K562 (cell line): ENCODE measurements at regions not wholly inside any gene's neighbourhood (a gene's known extent, or its start where the extent isn't known, plus 50 kb on each side); places are given as distances from the start of the nearest gene placed in this dataset.

ENCODE experiments used
- ATAC-seq: fragments of 200-7000 bp; cut with Tn5 transposase; 3 replicates; pipeline ENCODE4 v1.9.1; 2020; ENCODE audit warnings: moderate library complexity
- BruUV-seq: library from RNA; stranded (reverse); fragments of 400-500 nt; replicated peaks from 2 replicates; lab custom pipeline; 2021; lab: Mats Ljungman, UMichigan
- CTCF ChIA-PET: fragments of 300-600 bp; formaldehyde crosslinking; extraction: SDS; loops from one replicate; lab custom pipeline; 2021; ENCODE audit warnings: low intra/inter-chr PET ratio; lab: Yijun Ruan, JAX
- POLR2A ChIA-PET: fragments of 300-600, 350-650 bp; sonication (Branson Sonifier 250); formaldehyde crosslinking; extraction: SDS; loops from one replicate; lab custom pipeline; 2021; ENCODE audit warnings: antibody characterized with exemption, inconsistent platforms; lab: Yijun Ruan, JAX
- DNase-seq, 4 experiments: peaks; one replicate each; pipeline versions ENCODE4 v3.0.0 to v3.0.0-alpha.2; 2011 to 2018; ENCODE audit warnings: low spot score in 3 of 4, mixed read lengths in 3 of 4; ENCODE audit errors: extremely low read depth in 1 of 4
- FAIRE-seq: peaks from 2 replicates; lab custom pipeline; 2011; peaks lifted over from hg19 to GRCh38; lab: Jason Lieb, UNC
- H2AFZ ChIP-seq: 2 replicates; pipeline ENCODE4 v1.6.0; 2011; ENCODE audit warnings: low read depth, low read length, control low read depth, inconsistent platforms
- H3K27ac ChIP-seq: fragments of 200-600 bp; 3 replicates; pipeline ENCODE4 v1.8.0; 2011; ENCODE audit warnings: low read depth, mild to moderate bottlenecking, control low read depth, inconsistent platforms, low read length, moderate library complexity, mixed read lengths; ENCODE audit errors: extremely low read depth
- H3K27me3 ChIP-seq, 2 experiments: fragments of 300-600 bp in 1 of 2; 2 replicates in 1 of 2; 3 replicates in 1 of 2; pipeline versions ENCODE4 v1.6.0 to v1.8.0; 2011; ENCODE audit warnings: inconsistent platforms in 2 of 2, low read length in 2 of 2, mild to moderate bottlenecking in 1 of 2, mixed read lengths in 1 of 2, moderate library complexity in 1 of 2; ENCODE audit not compliant: control insufficient read depth in 2 of 2, insufficient read depth in 2 of 2
- H3K36me3 ChIP-seq: fragments of 300-600 bp; 3 replicates; pipeline ENCODE4 v1.8.0; 2011; ENCODE audit warnings: mild to moderate bottlenecking, low read length, inconsistent platforms; ENCODE audit not compliant: control insufficient read depth, insufficient read depth
- H3K4me1 ChIP-seq, 2 experiments: fragments of 200-600 bp in 1 of 2; replicated peaks in 1 of 2; 2 replicates in 1 of 2; 3 replicates in 1 of 2; pipeline versions ENCODE4 v1.5.1 to v1.8.0; 2011; ENCODE audit warnings: inconsistent platforms in 2 of 2, low read length in 2 of 2, mild to moderate bottlenecking in 1 of 2, mixed read lengths in 1 of 2, moderate library complexity in 1 of 2; ENCODE audit not compliant: control insufficient read depth in 2 of 2, insufficient read depth in 2 of 2
- H3K4me2 ChIP-seq: 2 replicates; pipeline ENCODE4 v1.6.1; 2011; ENCODE audit warnings: low read length, control low read depth, inconsistent platforms, mixed read lengths; ENCODE audit not compliant: insufficient read depth
- H3K4me3 ChIP-seq: fragments of 200-600 bp; sonication (generic), shearing (Covaris generic); 2 replicates; pipeline ENCODE4 v1.5.1; 2016; ENCODE audit warnings: control low read depth, inconsistent platforms
- H3K79me2 ChIP-seq: fragments of 200-600 bp; 3 replicates; pipeline ENCODE4 v1.8.0; 2011; ENCODE audit warnings: low read length, inconsistent platforms; ENCODE audit not compliant: control insufficient read depth, insufficient read depth
- H3K9ac ChIP-seq, 2 experiments: 2 replicates each; pipeline versions ENCODE4 v1.6.0 to v1.6.1; 2011; ENCODE audit warnings: low read depth in 2 of 2, low read length in 2 of 2, control low read depth in 1 of 2, inconsistent platforms in 1 of 2, mild to moderate bottlenecking in 1 of 2, mixed read lengths in 1 of 2; ENCODE audit not compliant: insufficient read depth in 1 of 2
- H3K9me1 ChIP-seq: one replicate; pipeline ENCODE4 v1.6.0; 2011; ENCODE audit warnings: inconsistent platforms, mild to moderate bottlenecking, low read length, moderate library complexity; ENCODE audit not compliant: control insufficient read depth, insufficient read depth
- H3K9me3 ChIP-seq: replicated peaks from 2 replicates; pipeline ENCODE4 v1.5.1; 2011; ENCODE audit warnings: low read depth, low read length, inconsistent platforms; ENCODE audit not compliant: control insufficient read depth, insufficient read depth
- H4K20me1 ChIP-seq: replicated peaks from 2 replicates; pipeline ENCODE4 v1.6.1; 2011; ENCODE audit warnings: low read length, inconsistent platforms, mixed read lengths; ENCODE audit not compliant: control insufficient read depth, insufficient read depth
- BRF1 ChIP-seq: IDR thresholded peaks from 3 replicates; pipeline ENCODE4 v1.6.1; 2011; ENCODE audit warnings: borderline replicate concordance, mild to moderate bottlenecking; ENCODE audit not compliant: insufficient read length; ENCODE audit errors: extremely low read depth
- ELF4 ChIP-seq: fragments of 450-650 bp; formaldehyde crosslinking; IDR thresholded peaks from 2 replicates; pipeline ENCODE4 v1.4.0; 2022; ENCODE audit warnings: missing genetic modification characterization
- FOXP4 ChIP-seq: sonication (generic); formaldehyde crosslinking; IDR thresholded peaks from 2 replicates; pipeline ENCODE4 v1.8.0; 2022; ENCODE audit warnings: mild to moderate bottlenecking, missing genetic modification reagents, borderline replicate concordance
- MBD1 ChIP-seq: fragments of 250-450 bp; sonication (Bioruptor Pico); IDR thresholded peaks from 2 replicates; pipeline ENCODE4 v1.8.0; 2022; ENCODE audit warnings: inconsistent platforms
- MYNN ChIP-seq, 2 experiments: sonication (generic); formaldehyde crosslinking in 1 of 2; IDR thresholded peaks; 2 replicates each; pipeline versions ENCODE4 v1.5.0 to v1.6.1; 2016 to 2020; ENCODE audit warnings: antibody characterized with exemption in 1 of 2, missing genetic modification reagents in 1 of 2
- PATZ1 ChIP-seq: fragments of 250-450 bp; sonication (Bioruptor Pico); IDR thresholded peaks from 2 replicates; pipeline ENCODE4 v1.5.0; 2020; ENCODE audit warnings: mild to moderate bottlenecking, borderline replicate concordance
- SIN3A ChIP-seq, 2 experiments: fragments of 150-350 bp in 1 of 2; IDR thresholded peaks; 2 replicates each; pipeline ENCODE4 v1.6.1; 2011 to 2016; ENCODE audit warnings: borderline replicate concordance in 2 of 2, low read depth in 2 of 2, low read length in 2 of 2, mild to moderate bottlenecking in 2 of 2, moderate library complexity in 2 of 2; ENCODE audit not compliant: control insufficient read depth in 1 of 2
- TAF15 ChIP-seq: fragments of 200-400 bp; formaldehyde crosslinking; IDR thresholded peaks from 2 replicates; pipeline ENCODE4 v1.6.1; 2017; ENCODE audit warnings: mild to moderate bottlenecking, low read depth, low read length, moderate library complexity
- ZNF398 ChIP-seq: fragments of 250-450 bp; sonication (Bioruptor Pico); IDR thresholded peaks from 2 replicates; pipeline ENCODE4 v1.8.0; 2021; ENCODE audit warnings: moderate library complexity, mild to moderate bottlenecking, inconsistent platforms
- ZNF449 ChIP-seq: fragments of 250-450 bp; sonication (Bioruptor Pico); IDR thresholded peaks from 2 replicates; pipeline ENCODE4 v1.8.0; 2022; ENCODE audit warnings: moderate library complexity, mild to moderate bottlenecking, inconsistent platforms
- ZNF507 ChIP-seq: conservative IDR thresholded peaks from 2 replicates; pipeline ENCODE4 v1.6.1; 2017; ENCODE audit warnings: missing genetic modification characterization, missing compliant biosample characterization
- ZSCAN32 ChIP-seq: fragments of 450-650 bp; formaldehyde crosslinking; IDR thresholded peaks from 2 replicates; pipeline ENCODE4 v1.4.0; 2020; ENCODE audit warnings: mild to moderate bottlenecking, moderate library complexity
- WGBS: fragments of 100-300 bp; shearing (Covaris generic); methylation state at CpG from one replicate; pipeline ENCODE4 v1.1.6; 2016; ENCODE audit warnings: low coverage, mixed read lengths; ENCODE audit not compliant: insufficient coverage; ENCODE audit errors: missing lambda C conversion rate; 5-methylcytosine and 5-hydroxymethylcytosine counted together
- in situ Hi-C: fragments of 300-500 bp; cut with MboI; formaldehyde crosslinking; loops from 4 replicates; pipeline ENCODE4 v1.15.0; 2018; ENCODE audit warnings: inconsistent platforms, mixed read lengths
- intact Hi-C: fragments of 100-400 bp; cut with micrococcal nuclease; formaldehyde crosslinking; loops from 2 replicates; pipeline ENCODE4 v1.14.2; 2022

- intact Hi-C loops: no loop called here
- POLR2A ChIA-PET: interaction anchor here (0.6 to 0.7 kb wide), 2 partner anchors 797 to 1460 kb away, joined by 3 to 5 read pairs; no protein-coding TSS in a partner anchor
- no peak for FAIRE-seq
- in situ Hi-C loops: no loop called here
- no peak overlapping the region for H2AFZ ChIP-seq
- H3K79me2 ChIP-seq: no peaks in the 10 kb centered on the region
- CTCF ChIA-PET: no interaction called here
- no peaks in the 10 kb centered on the region for H3K36me3 ChIP-seq
- no peak overlapping the region for H3K4me2 ChIP-seq
- no peaks in the 10 kb centered on the region for H4K20me1 ChIP-seq
- no peaks in the 10 kb centered on the region for H3K4me1 ChIP-seq
- no peaks in the 10 kb centered on the region for H3K27me3 ChIP-seq
- no peak for DNase-seq
- no peak overlapping the region for H3K27ac ChIP-seq
- H3K9ac ChIP-seq: no peak overlapping the region
- WGBS: 0% methylated on average over 4 of the region's 4 CpGs
- ATAC-seq: no peak
- no peaks in the 10 kb centered on the region for H3K9me1 ChIP-seq
- H3K4me3 ChIP-seq: no peak overlapping the region
- no TSS peak for BruUV-seq
- no peaks in the 10 kb centered on the region for H3K9me3 ChIP-seq
- TF ChIP-seq ZNF507 (tag): no peak
- TF ChIP-seq SIN3A (IDR thresholded peaks at IDR 0.05; ENCODE audit: borderline replicate concordance in 2 of 2, control insufficient read depth in 1 of 2, low read depth in 2 of 2, low read length in 2 of 2): no peak
- no peak for TF ChIP-seq BRF1
- no peak for TF ChIP-seq PATZ1
- TF ChIP-seq ZNF398: no peak
- TF ChIP-seq TAF15: no peak
- no peak for TF ChIP-seq ZNF449 (CRISPR knock-in tag)
- TF ChIP-seq MBD1 (CRISPR knock-in tag): no peak
- TF ChIP-seq FOXP4: no peak
- TF ChIP-seq ELF4: no peak
- TF ChIP-seq ZSCAN32: no peak
- no peak for TF ChIP-seq MYNN (IDR thresholded peaks at IDR 0.05)
- TF ChIP-seq MYNN (CRISPR knock-in tag; IDR thresholded peaks at IDR 0.05): no peak
Measured at GRCh38 chr7:69260023-69260422, 338.3 kb upstream of the AUTS2 start.
